HEK293T (cell line): ENCODE measurements at regions not wholly inside any gene's neighbourhood (a gene's known extent, or its start where the extent isn't known, plus 50 kb on each side); places are given as distances from the start of the nearest gene placed in this dataset.

Experiments
- ELF4 ChIP-seq: fragments of 450-650 bp; IDR thresholded peaks from 2 replicates; pipeline ENCODE4 v1.6.1; 2017; ENCODE audit warnings: antibody characterized with exemption
- FOXA1 ChIP-seq: fragments of 450-650 bp; IDR thresholded peaks from 2 replicates; pipeline ENCODE4 v1.6.1; 2016; ENCODE audit warnings: mild to moderate bottlenecking
- HDGF ChIP-seq: fragments of 450-650 bp; IDR thresholded peaks from 2 replicates; pipeline ENCODE4 v1.6.1; 2017; ENCODE audit warnings: antibody characterized with exemption, borderline replicate concordance
- SP1 ChIP-seq: fragments of 450-650 bp; IDR thresholded peaks from 2 replicates; pipeline ENCODE4 v1.6.1; 2017

GRCh38 chr5:27784317-27784716 is 745.9 kb upstream of the CDH9 start:
- TF ChIP-seq SP1 (no peak), FOXA1 (no peak), HDGF (no peak), ELF4 (no peak)
